SJSA1 (cell line): ENCODE measurements at regions not wholly inside any gene's neighbourhood (a gene's known extent, or its start where the extent isn't known, plus 50 kb on each side); places are given as distances from the start of the nearest gene placed in this dataset.
A peak's percentile ranks its signal among the peaks of the same experiment; 100 is the strongest.

ENCODE experiments used
- DNase-seq, 2 experiments: peaks; one replicate each; pipeline ENCODE4 v3.0.0-alpha.2; 2015 to 2020; ENCODE audit warnings: low spot score in 2 of 2, low read depth in 1 of 2
- H3K27ac ChIP-seq: fragments of 250-450 bp; sonication (Bioruptor Pico); 2 replicates; pipeline ENCODE4 v1.5.1; 2020; ENCODE audit warnings: mild to moderate bottlenecking, moderate library complexity
- H3K27me3 ChIP-seq: fragments of 250-450 bp; sonication (Bioruptor Pico); replicated peaks from 2 replicates; pipeline ENCODE4 v1.5.1; 2020; ENCODE audit warnings: mild to moderate bottlenecking, moderate library complexity
- H3K36me3 ChIP-seq: fragments of 250-450 bp; sonication (Bioruptor Pico); 2 replicates; pipeline ENCODE4 v1.5.1; 2020; ENCODE audit warnings: mild to moderate bottlenecking
- H3K4me1 ChIP-seq: fragments of 250-450 bp; sonication (Bioruptor Pico); replicated peaks from 2 replicates; pipeline ENCODE4 v1.6.1; 2021; ENCODE audit warnings: mild to moderate bottlenecking
- H3K4me3 ChIP-seq: fragments of 250-450 bp; sonication (Bioruptor Pico); 2 replicates; pipeline ENCODE4 v1.5.1; 2020; ENCODE audit warnings: mild to moderate bottlenecking
- H3K9me3 ChIP-seq: fragments of 250-450 bp; sonication (Bioruptor Pico); replicated peaks from 2 replicates; pipeline ENCODE4 v1.5.1; 2020; ENCODE audit warnings: mild to moderate bottlenecking

- no peaks in the 10 kb centered on the region for H3K27me3 ChIP-seq
- peak overlapping the region; percentile 75 for H3K27ac ChIP-seq
- peaks cover 30% of the 10 kb centered on the region for H3K4me1 ChIP-seq
- no peak overlapping the region for H3K4me3 ChIP-seq
- H3K36me3 ChIP-seq = no peaks in the 10 kb centered on the region
- DNase-seq = peak; percentile 56 to 82
- H3K9me3 ChIP-seq = peaks cover 3% of the 10 kb centered on the region; the same call in 1 of the 2 replicates
Measured at GRCh38 chr16:54397190-54397835, 110.7 kb upstream of the IRX3 start.

- Histone ChIP-seq H3K4me3 (no peak overlapping the region), H3K9me3 (no peaks in the 10 kb centered on the region), H3K36me3 (no peaks in the 10 kb centered on the region), H3K27ac (no peak overlapping the region), H3K4me1 (peaks cover under 1% of the 10 kb centered on the region), H3K27me3 (no peaks in the 10 kb centered on the region)
- DNase-seq = no peak
Measured at GRCh38 chr16:54389836-54390494, 103.4 kb upstream of the IRX3 start.

GRCh38 chr16:54385141-54385540 lies 98.6 kb upstream of the IRX3 start:
- Histone ChIP-seq H3K36me3 (no peaks in the 10 kb centered on the region), H3K27ac (no peak overlapping the region), H3K4me3 (no peak overlapping the region), H3K4me1 (no peaks in the 10 kb centered on the region; the same call in 1 of the 2 replicates), H3K27me3 (no peaks in the 10 kb centered on the region), H3K9me3 (no peaks in the 10 kb centered on the region)
- DNase-seq = no peak

- H3K9me3 ChIP-seq = no peaks in the 10 kb centered on the region
- H3K4me3 ChIP-seq = no peak overlapping the region
- DNase-seq = no peak
- no peaks in the 10 kb centered on the region for H3K36me3 ChIP-seq
- H3K27me3 ChIP-seq = no peaks in the 10 kb centered on the region
- no peaks in the 10 kb centered on the region; the same call in 1 of the 2 replicates for H3K4me1 ChIP-seq
- H3K27ac ChIP-seq = no peak overlapping the region
Measured at GRCh38 chr16:54381601-54382313, 95.2 kb upstream of the IRX3 start.

- H3K27me3 ChIP-seq = no peaks in the 10 kb centered on the region
- H3K36me3 ChIP-seq = no peaks in the 10 kb centered on the region
- H3K4me3 ChIP-seq = no peak overlapping the region
- H3K9me3 ChIP-seq = no peaks in the 10 kb centered on the region
- H3K4me1 ChIP-seq = peaks cover 19% of the 10 kb centered on the region
- H3K27ac ChIP-seq = no peak overlapping the region
- no peak for DNase-seq
Measured at GRCh38 chr16:54375071-54375470, 88.5 kb upstream of the IRX3 start.

GRCh38 chr16:54373534-54374520 lies 87.2 kb upstream of the IRX3 start:
- peak; percentile 88 to 94 for DNase-seq
- Histone ChIP-seq H3K36me3 (no peaks in the 10 kb centered on the region), H3K27me3 (no peaks in the 10 kb centered on the region), H3K9me3 (no peaks in the 10 kb centered on the region), H3K4me1 (peaks cover 19% of the 10 kb centered on the region), H3K27ac (peak overlapping the region; percentile 64), H3K4me3 (peak overlapping the region; percentile 22)

GRCh38 chr16:54370278-54371040 lies 83.9 kb upstream of the IRX3 start:
- Histone ChIP-seq H3K36me3 (no peaks in the 10 kb centered on the region), H3K4me1 (peaks cover 19% of the 10 kb centered on the region), H3K4me3 (no peak overlapping the region), H3K27me3 (no peaks in the 10 kb centered on the region), H3K9me3 (no peaks in the 10 kb centered on the region), H3K27ac (no peak overlapping the region)
- DNase-seq = no peak

GRCh38 chr16:54369861-54370260 lies 83.3 kb upstream of the IRX3 start:
- Histone ChIP-seq H3K4me1 (peaks cover 19% of the 10 kb centered on the region), H3K9me3 (no peaks in the 10 kb centered on the region), H3K27ac (no peak overlapping the region), H3K27me3 (no peaks in the 10 kb centered on the region), H3K36me3 (no peaks in the 10 kb centered on the region), H3K4me3 (no peak overlapping the region)
- no peak for DNase-seq

GRCh38 chr16:54366943-54367342 lies 80.4 kb upstream of the IRX3 start:
- Histone ChIP-seq H3K36me3 (no peaks in the 10 kb centered on the region), H3K4me3 (no peak overlapping the region), H3K9me3 (no peaks in the 10 kb centered on the region), H3K4me1 (no peaks in the 10 kb centered on the region), H3K27ac (no peak overlapping the region), H3K27me3 (no peaks in the 10 kb centered on the region)
- no peak for DNase-seq

- DNase-seq = no peak
- Histone ChIP-seq H3K27ac (no peak overlapping the region), H3K9me3 (no peaks in the 10 kb centered on the region), H3K36me3 (no peaks in the 10 kb centered on the region), H3K27me3 (no peaks in the 10 kb centered on the region), H3K4me1 (no peaks in the 10 kb centered on the region), H3K4me3 (no peak overlapping the region)
Measured at GRCh38 chr16:54365990-54366634, 79.5 kb upstream of the IRX3 start.

- DNase-seq = no peak
- Histone ChIP-seq H3K27ac (no peak overlapping the region), H3K27me3 (no peaks in the 10 kb centered on the region), H3K4me3 (no peak overlapping the region), H3K4me1 (no peaks in the 10 kb centered on the region), H3K36me3 (no peaks in the 10 kb centered on the region), H3K9me3 (no peaks in the 10 kb centered on the region)
Measured at GRCh38 chr16:54363766-54364165, 77.2 kb upstream of the IRX3 start.

- Histone ChIP-seq H3K36me3 (no peaks in the 10 kb centered on the region), H3K27ac (no peak overlapping the region), H3K4me1 (no peaks in the 10 kb centered on the region), H3K9me3 (no peaks in the 10 kb centered on the region), H3K4me3 (no peak overlapping the region), H3K27me3 (no peaks in the 10 kb centered on the region)
- no peak for DNase-seq
Measured at GRCh38 chr16:54362591-54363206, 76.1 kb upstream of the IRX3 start.
